Coronary artery (tissue), 2 donors: ENCODE measurements at regions not wholly inside any gene's neighbourhood (a gene's known extent, or its start where the extent isn't known, plus 50 kb on each side); places are given as distances from the start of the nearest gene placed in this dataset.
"Not testable (repeated sequence)": the region's sequence is repeated elsewhere in the genome, so short reads cannot be mapped to it uniquely, and the experiment has no call there.

ENCODE experiments used
- DNase-seq: peaks from one replicate; pipeline ENCODE4 v3.0.0-alpha.2; 2017; ENCODE audit warnings: low spot score
- H3K27ac ChIP-seq, 2 donors: fragments of 200-600 bp; sonication (generic); one replicate each; pipeline ENCODE4 v1.5.1; 2016 to 2019
- H3K4me3 ChIP-seq: fragments of 200-600 bp; sonication (generic); 2 replicates; pipeline ENCODE4 v1.5.1; 2016; ENCODE audit warnings: mild to moderate bottlenecking, moderate library complexity
- TF ChIP-seq, protein P1 (sequence below): fragments of 200-600 bp; sonication (generic); IDR thresholded peaks from one replicate; pipeline ENCODE4 v1.5.1; 2019; ENCODE audit warnings: antibody characterized with exemption

DNA sequence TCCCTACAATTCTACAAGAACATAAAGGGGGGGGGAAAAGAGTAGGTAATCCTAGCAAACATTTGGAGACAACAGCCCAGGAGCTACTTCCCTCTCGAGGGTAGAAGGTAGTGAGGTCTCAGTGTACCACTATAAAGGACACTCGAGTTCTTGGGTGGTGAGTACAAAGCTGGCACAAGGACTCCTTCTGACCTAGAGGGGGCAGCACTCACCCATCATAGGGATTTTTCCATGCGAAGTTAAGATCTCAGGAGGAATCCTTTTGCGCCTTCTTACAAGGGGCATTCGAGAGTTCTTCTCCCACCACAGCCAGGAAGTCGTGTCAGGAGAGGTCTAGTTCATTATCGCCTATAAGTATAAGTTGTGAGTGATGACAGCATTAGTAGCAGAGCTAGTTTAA is 200.2 kb upstream of the RBM19 start:
- H3K4me3 ChIP-seq: no peak overlapping the region
- DNase-seq: no peak
- H3K27ac ChIP-seq: no peak overlapping the region
- TF ChIP-seq, protein P1, sequence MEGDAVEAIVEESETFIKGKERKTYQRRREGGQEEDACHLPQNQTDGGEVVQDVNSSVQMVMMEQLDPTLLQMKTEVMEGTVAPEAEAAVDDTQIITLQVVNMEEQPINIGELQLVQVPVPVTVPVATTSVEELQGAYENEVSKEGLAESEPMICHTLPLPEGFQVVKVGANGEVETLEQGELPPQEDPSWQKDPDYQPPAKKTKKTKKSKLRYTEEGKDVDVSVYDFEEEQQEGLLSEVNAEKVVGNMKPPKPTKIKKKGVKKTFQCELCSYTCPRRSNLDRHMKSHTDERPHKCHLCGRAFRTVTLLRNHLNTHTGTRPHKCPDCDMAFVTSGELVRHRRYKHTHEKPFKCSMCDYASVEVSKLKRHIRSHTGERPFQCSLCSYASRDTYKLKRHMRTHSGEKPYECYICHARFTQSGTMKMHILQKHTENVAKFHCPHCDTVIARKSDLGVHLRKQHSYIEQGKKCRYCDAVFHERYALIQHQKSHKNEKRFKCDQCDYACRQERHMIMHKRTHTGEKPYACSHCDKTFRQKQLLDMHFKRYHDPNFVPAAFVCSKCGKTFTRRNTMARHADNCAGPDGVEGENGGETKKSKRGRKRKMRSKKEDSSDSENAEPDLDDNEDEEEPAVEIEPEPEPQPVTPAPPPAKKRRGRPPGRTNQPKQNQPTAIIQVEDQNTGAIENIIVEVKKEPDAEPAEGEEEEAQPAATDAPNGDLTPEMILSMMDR: peak; percentile 62

DNA sequence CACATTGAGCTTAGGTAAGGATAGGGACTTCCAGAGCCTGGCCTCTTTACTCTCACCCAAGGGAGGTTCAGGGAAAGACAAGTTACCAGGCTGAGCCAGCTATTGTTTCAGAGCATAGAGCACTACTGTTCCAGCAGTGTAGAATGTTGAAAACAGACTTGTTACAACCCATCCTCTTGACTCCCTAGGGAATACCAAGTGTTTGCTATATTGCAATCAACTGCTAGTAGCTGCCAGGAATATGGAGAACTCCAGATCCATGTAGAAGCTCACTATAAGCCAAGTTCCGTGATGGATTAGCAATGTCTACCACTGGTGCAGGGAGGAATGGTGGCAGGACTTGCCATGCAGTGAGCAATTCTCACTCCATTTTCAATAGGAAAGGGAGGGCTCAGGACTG is 199.8 kb upstream of the RBM19 start:
- no peak for DNase-seq
- H3K4me3 ChIP-seq: no peak overlapping the region
- TF ChIP-seq, protein P1: no peak
- H3K27ac ChIP-seq: no peak overlapping the region

DNA sequence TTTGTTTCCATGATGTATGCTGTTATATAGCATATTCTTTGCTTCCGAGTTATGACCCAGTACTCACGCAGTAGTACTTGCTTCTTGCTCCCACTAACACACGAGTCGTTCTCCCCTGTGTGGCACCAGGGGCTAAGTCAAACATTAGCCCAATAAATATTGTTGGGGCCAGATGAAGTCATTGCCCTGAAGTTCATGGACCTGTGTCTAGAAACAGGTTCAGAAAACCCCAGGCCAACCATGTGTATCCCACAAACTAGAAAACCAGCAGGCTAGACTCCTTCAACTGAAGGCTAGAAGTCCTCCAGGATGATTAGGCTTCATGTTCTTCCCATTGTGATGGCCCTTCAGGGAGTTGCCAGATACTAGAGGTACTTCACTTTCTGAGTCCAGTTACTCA is 198.2 kb upstream of the RBM19 start:
- no peak overlapping the region for H3K27ac ChIP-seq
- TF ChIP-seq, protein P1: no peak

DNA sequence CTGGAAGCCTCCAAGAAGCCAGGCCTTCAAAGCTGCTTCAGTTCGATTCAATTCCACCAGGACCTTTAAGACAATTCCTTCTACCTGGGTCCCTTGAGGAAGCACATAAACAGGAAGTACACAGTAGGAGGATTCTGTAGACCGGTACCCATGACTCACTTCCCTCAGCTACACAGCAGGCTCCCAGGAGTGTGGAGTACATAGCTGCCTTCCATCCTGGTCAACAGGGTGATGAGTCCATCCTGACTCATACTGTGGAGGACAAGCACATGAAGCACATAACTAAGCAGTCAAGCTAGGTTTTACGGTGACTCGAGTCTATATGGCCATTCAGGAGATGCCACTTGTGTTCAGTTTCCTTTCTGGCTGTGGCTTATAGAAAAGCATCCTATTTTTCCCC is 197.6 kb upstream of the RBM19 start:
- Histone ChIP-seq H3K27ac (no peak overlapping the region), H3K4me3 (no peak overlapping the region)
- TF ChIP-seq, protein P1: no peak
- no peak for DNase-seq

More for the DNA sequence above, 198.2 kb upstream of the RBM19 start:
- no peak for DNase-seq
- no peak overlapping the region for H3K4me3 ChIP-seq

DNA sequence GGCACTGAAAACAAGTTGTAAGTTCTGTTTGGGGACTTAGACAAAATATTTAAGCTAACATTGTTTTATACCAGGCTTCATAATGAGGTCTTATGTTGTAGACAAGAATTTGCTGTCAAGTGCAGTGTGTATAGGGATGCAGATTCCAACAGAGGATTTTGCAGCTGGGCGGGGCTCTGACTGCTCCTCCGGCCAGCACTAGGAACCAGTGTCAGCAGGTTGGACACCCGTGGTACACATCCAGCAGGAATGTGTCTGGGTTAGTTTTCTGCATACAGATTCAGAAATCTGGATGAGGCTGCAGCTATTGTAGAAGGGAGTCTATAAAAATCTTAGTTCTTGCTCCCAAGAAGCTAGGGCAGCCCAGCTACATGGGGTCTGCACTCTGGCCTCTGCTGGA is 194.3 kb upstream of the RBM19 start:
- no peak overlapping the region for H3K27ac ChIP-seq
- no peak for DNase-seq
- TF ChIP-seq, protein P1: no peak
- no peak overlapping the region for H3K4me3 ChIP-seq

DNA sequence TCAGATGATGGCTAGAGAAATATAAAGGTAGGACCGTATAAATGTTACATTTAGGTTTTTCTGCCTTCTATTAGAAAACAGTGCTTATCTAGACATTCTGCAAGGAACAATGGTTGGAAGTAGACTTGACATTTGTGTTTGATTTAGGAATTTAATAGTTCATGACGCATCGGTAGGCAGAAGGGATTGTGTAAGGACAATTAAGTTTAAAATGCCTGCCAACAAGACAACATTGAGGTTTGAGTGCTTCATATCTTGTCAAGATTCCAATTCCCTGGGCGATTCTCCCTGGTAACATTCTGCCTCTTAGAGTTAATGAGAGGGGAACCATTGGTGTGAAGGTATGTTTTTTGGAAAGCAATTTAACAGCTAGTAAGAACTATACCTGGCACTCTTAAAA is 186.8 kb upstream of the RBM19 start:
- Histone ChIP-seq H3K27ac (no peak overlapping the region), H3K4me3 (no peak overlapping the region)
- DNase-seq: no peak
- TF ChIP-seq, protein P1: no peak

DNA sequence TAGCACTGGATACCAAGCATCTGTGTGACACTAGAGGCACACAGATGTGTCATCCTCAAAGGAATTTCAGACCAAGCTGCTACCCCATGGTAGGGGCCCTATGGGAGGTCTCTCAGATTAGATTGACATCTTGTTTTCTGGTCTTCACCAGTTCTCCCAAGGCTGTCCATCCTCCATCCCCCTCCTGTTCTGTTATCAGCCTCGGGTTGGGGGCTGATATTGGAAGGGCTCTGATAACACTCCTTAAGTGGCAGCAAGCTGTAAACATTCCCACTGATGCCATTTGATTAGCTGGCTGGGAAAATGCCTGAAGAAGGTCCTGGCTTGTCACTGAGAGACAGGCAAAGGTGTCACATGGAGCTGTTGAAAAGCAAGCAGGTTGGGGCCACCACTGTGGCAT is 185.9 kb upstream of the RBM19 start:
- H3K27ac ChIP-seq: no peak overlapping the region
- TF ChIP-seq, protein P1: no peak
- no peak for DNase-seq
- H3K4me3 ChIP-seq: no peak overlapping the region

DNA sequence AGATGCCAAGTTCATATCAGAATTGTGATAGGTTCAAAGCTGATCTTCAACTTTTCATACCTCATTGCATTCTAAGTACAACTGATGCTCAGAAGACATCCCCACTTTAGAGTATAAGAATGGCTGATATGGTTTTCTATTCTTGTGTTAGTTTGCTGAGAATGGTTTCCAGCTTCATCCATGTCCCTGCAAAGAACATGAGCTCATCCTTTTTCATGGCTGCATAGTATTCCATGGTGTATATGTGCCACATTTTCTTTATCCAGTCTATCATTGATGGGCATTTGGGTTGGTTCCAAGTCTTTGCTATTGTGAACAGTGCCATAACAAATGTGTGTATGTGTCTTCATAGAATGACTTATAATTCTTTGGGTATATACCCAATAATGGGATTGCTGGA is 184.5 kb upstream of the RBM19 start:
- not testable (repeated sequence) for H3K27ac ChIP-seq, H3K4me3 ChIP-seq, DNase-seq
